ENCODE measurements at regions not wholly inside any gene's neighbourhood (a gene's known extent, or its start where the extent isn't known, plus 50 kb on each side); places are given as distances from the start of the nearest gene placed in this dataset.

DNA sequence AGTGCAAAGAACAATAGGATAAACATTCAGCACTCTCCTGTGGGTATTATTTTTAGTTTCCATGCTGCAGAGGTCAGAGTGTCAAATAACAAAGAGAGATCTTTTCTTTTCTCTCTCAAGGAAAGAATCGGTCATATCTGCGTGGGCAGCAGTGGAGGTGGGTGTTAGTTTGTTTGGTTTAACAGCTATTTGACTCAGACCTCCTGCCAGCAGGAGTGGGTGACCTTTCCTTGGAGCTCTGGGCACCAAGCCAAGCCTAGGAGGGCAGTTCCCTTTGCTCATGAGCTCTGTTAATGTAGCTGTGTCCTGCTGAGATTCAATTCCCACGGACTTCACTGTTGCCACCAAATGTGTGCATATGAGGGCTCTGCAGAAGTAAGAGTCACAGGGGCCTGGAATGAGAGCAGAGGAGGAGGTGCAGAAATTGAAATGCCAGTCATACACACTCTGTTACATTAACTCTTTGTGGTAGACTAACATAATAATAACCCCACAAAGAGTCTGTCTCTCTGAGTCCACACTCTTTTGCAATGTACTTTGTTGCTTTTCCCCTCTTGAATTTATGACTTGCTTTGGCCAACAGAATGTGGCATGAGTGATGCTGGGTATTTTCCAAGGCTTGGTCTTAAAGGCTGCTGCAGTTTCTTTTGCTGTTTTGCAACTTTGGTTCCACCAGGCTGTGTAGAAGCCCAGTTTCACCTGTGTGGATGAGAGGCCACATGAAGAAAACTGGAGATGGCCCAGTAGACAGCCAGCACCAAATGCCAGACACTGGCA is 76.0 kb upstream of the GRK3 start:
- Histone ChIP-seq H3K27ac (0 out of 2 replicates have a peak overlapping the region, but pooled peaks have one; percentile 19), H3K4me3 (no peak overlapping the region), H3K9me3 (ENCODE audit: low read depth) (no peaks in the 10 kb centered on the region), H4K20me1 (ENCODE audit: insufficient read depth) (no peaks in the 10 kb centered on the region), H3K4me1 (ENCODE audit: insufficient read depth) (peaks cover 12% of the 10 kb centered on the region), H3K4me2 (ENCODE audit: unreplicated experiment) (peak overlapping the region; percentile 18), H3K27me3 (replicated peaks; ENCODE audit: insufficient read depth) (no peaks in the 10 kb centered on the region), H3K9me2 (ENCODE audit: insufficient read depth) (peaks cover 4% of the 10 kb centered on the region; the same call in 1 of the 2 replicates), H3K36me3 (ENCODE audit: low read depth) (no peaks in the 10 kb centered on the region), H3K79me2 (ENCODE audit: insufficient read depth) (no peaks in the 10 kb centered on the region), H3F3A (ENCODE audit: insufficient read depth) (peaks cover 13% of the 10 kb centered on the region; the same call in 1 of the 2 replicates), H3K9ac (0 out of 2 replicates have a peak overlapping the region, but pooled peaks have one; percentile 11), H2AFZ (no peak overlapping the region)
- 6 to 13% methylated on average over 3 of the region's 3 CpGs for WGBS, 2 experiments (ENCODE audit: low coverage in 1 of 2, low lambda C conversion rate in 2 of 2, missing lambda C conversion rate in 2 of 2)
- in situ Hi-C loops (cut with MboI) = no loop called here
- no peak for TF ChIP-seq EZH2 (IDR thresholded peaks at IDR 0.05; ENCODE audit: insufficient read depth, poor library complexity, severe bottlenecking)
- TF ChIP-seq EZH2phosphoT487 (IDR thresholded peaks at IDR 0.05; ENCODE audit: insufficient read depth, low read depth) = no peak
- DNase-seq = peak; percentile 93

- WGBS, 2 experiments (ENCODE audit: low coverage in 1 of 2, low lambda C conversion rate in 2 of 2, missing lambda C conversion rate in 2 of 2) = 90 to 98% methylated on average over 1 of the region's 1 CpG
- Histone ChIP-seq H3K36me3 (ENCODE audit: low read depth) (no peaks in the 10 kb centered on the region), H3K4me3 (no peak overlapping the region), H3K9me3 (ENCODE audit: low read depth) (no peaks in the 10 kb centered on the region), H3K9ac (no peak overlapping the region), H3K79me2 (ENCODE audit: insufficient read depth) (no peaks in the 10 kb centered on the region), H3K4me2 (ENCODE audit: unreplicated experiment) (no peak overlapping the region), H3K4me1 (ENCODE audit: insufficient read depth) (peaks cover 12% of the 10 kb centered on the region), H3K9me2 (ENCODE audit: insufficient read depth) (peaks cover 4% of the 10 kb centered on the region; the same call in 1 of the 2 replicates), H3K27ac (no peak overlapping the region), H3F3A (ENCODE audit: insufficient read depth) (peaks cover 13% of the 10 kb centered on the region; the same call in 1 of the 2 replicates), H4K20me1 (ENCODE audit: insufficient read depth) (no peaks in the 10 kb centered on the region), H3K27me3 (replicated peaks; ENCODE audit: insufficient read depth) (no peaks in the 10 kb centered on the region), H2AFZ (no peak overlapping the region)
- no peak for DNase-seq
- in situ Hi-C loops (cut with MboI) = no loop called here
- TF ChIP-seq EZH2phosphoT487 (IDR thresholded peaks at IDR 0.05; ENCODE audit: insufficient read depth, low read depth) (no peak), EZH2 (IDR thresholded peaks at IDR 0.05; ENCODE audit: insufficient read depth, poor library complexity, severe bottlenecking) (no peak)
These were observed 74.5 kb upstream of the GRK3 start for GRCh38 chr22:25489947-25490346.

GRCh38 chr22:25490896-25491295 is 73.6 kb upstream of the GRK3 start:
- Histone ChIP-seq H3K36me3 (ENCODE audit: low read depth) (no peaks in the 10 kb centered on the region), H4K20me1 (ENCODE audit: insufficient read depth) (no peaks in the 10 kb centered on the region), H2AFZ (no peak overlapping the region), H3K4me1 (ENCODE audit: insufficient read depth) (peaks cover 12% of the 10 kb centered on the region), H3K27ac (no peak overlapping the region), H3K4me3 (no peak overlapping the region), H3F3A (ENCODE audit: insufficient read depth) (peaks cover 13% of the 10 kb centered on the region; the same call in 1 of the 2 replicates), H3K9me3 (ENCODE audit: low read depth) (no peaks in the 10 kb centered on the region), H3K9me2 (ENCODE audit: insufficient read depth) (peaks cover 4% of the 10 kb centered on the region; the same call in 1 of the 2 replicates), H3K4me2 (ENCODE audit: unreplicated experiment) (no peak overlapping the region), H3K9ac (no peak overlapping the region), H3K79me2 (ENCODE audit: insufficient read depth) (no peaks in the 10 kb centered on the region), H3K27me3 (replicated peaks; ENCODE audit: insufficient read depth) (no peaks in the 10 kb centered on the region)
- in situ Hi-C loops (cut with MboI) = no loop called here
- DNase-seq = no peak
- 86 to 94% methylated on average over 5 of the region's 5 CpGs for WGBS, 2 experiments (ENCODE audit: low coverage in 1 of 2, low lambda C conversion rate in 2 of 2, missing lambda C conversion rate in 2 of 2)
- no peak for TF ChIP-seq EZH2phosphoT487 (IDR thresholded peaks at IDR 0.05; ENCODE audit: insufficient read depth, low read depth)
- TF ChIP-seq EZH2 (IDR thresholded peaks at IDR 0.05; ENCODE audit: insufficient read depth, poor library complexity, severe bottlenecking) = no peak

GRCh38 chr22:25492162-25492561 is 72.3 kb upstream of the GRK3 start:
- Histone ChIP-seq H3K9ac (no peak overlapping the region), H3K4me2 (ENCODE audit: unreplicated experiment) (no peak overlapping the region), H3K4me1 (ENCODE audit: insufficient read depth) (peaks cover 12% of the 10 kb centered on the region), H3K27ac (no peak overlapping the region), H3K36me3 (ENCODE audit: low read depth) (no peaks in the 10 kb centered on the region), H3K4me3 (no peak overlapping the region), H3K79me2 (ENCODE audit: insufficient read depth) (no peaks in the 10 kb centered on the region), H3K9me2 (ENCODE audit: insufficient read depth) (peaks cover 4% of the 10 kb centered on the region; the same call in 1 of the 2 replicates), H3K9me3 (ENCODE audit: low read depth) (no peaks in the 10 kb centered on the region), H3K27me3 (replicated peaks; ENCODE audit: insufficient read depth) (no peaks in the 10 kb centered on the region), H3F3A (ENCODE audit: insufficient read depth) (peaks cover 13% of the 10 kb centered on the region; the same call in 1 of the 2 replicates), H2AFZ (no peak overlapping the region), H4K20me1 (ENCODE audit: insufficient read depth) (no peaks in the 10 kb centered on the region)
- no peak for TF ChIP-seq EZH2 (IDR thresholded peaks at IDR 0.05; ENCODE audit: insufficient read depth, poor library complexity, severe bottlenecking)
- TF ChIP-seq EZH2phosphoT487 (IDR thresholded peaks at IDR 0.05; ENCODE audit: insufficient read depth, low read depth) = no peak
- DNase-seq = no peak
- in situ Hi-C loops (cut with MboI) = no loop called here

All from GM23248 (cell line).